HFFc6 (cell line): ENCODE measurements at regions not wholly inside any gene's neighbourhood (a gene's known extent, or its start where the extent isn't known, plus 50 kb on each side); places are given as distances from the start of the nearest gene placed in this dataset.

Experiments
- DNase-seq: peaks from one replicate; pipeline ENCODE4 v3.0.0-alpha.2; 2018
- H3K27ac Mint-ChIP-seq: 2 replicates; pipeline ENCODE4 v1.8.0; 2020; ENCODE audit warnings: mild to moderate bottlenecking, mixed read lengths
- H3K27me3 Mint-ChIP-seq: 2 replicates; pipeline ENCODE4 v1.8.0; 2021; ENCODE audit warnings: mild to moderate bottlenecking, moderate library complexity, mixed read lengths; ENCODE audit not compliant: insufficient read depth
- H3K36me3 Mint-ChIP-seq: 2 replicates; pipeline ENCODE4 v1.8.0; 2021; ENCODE audit warnings: low read depth, mixed read lengths
- H3K4me1 Mint-ChIP-seq: 2 replicates; pipeline ENCODE4 v1.8.0; 2020; ENCODE audit warnings: low read depth, mixed read lengths
- H3K4me3 Mint-ChIP-seq: 2 replicates; pipeline ENCODE4 v1.8.0; 2020; ENCODE audit warnings: mild to moderate bottlenecking, moderate library complexity, mixed read lengths
- H3K9me3 Mint-ChIP-seq: 2 replicates; pipeline ENCODE4 v1.8.0; 2020; ENCODE audit warnings: mild to moderate bottlenecking, mixed read lengths
- TF ChIP-seq, protein P1 (sequence below): fragments of 200-600 bp; sonication (generic); IDR thresholded peaks from 2 replicates; pipeline ENCODE4 v1.5.0; 2021; ENCODE audit warnings: antibody characterized with exemption, mild to moderate bottlenecking

GRCh38 chr2:120661551-120661950, 74.1 kb upstream of the GLI2 start:
- TF ChIP-seq, protein P1, sequence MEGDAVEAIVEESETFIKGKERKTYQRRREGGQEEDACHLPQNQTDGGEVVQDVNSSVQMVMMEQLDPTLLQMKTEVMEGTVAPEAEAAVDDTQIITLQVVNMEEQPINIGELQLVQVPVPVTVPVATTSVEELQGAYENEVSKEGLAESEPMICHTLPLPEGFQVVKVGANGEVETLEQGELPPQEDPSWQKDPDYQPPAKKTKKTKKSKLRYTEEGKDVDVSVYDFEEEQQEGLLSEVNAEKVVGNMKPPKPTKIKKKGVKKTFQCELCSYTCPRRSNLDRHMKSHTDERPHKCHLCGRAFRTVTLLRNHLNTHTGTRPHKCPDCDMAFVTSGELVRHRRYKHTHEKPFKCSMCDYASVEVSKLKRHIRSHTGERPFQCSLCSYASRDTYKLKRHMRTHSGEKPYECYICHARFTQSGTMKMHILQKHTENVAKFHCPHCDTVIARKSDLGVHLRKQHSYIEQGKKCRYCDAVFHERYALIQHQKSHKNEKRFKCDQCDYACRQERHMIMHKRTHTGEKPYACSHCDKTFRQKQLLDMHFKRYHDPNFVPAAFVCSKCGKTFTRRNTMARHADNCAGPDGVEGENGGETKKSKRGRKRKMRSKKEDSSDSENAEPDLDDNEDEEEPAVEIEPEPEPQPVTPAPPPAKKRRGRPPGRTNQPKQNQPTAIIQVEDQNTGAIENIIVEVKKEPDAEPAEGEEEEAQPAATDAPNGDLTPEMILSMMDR = no peak
- peaks cover 5% of the 10 kb centered on the region; the same call in 1 of the 2 replicates for H3K4me1 Mint-ChIP-seq
- H3K36me3 Mint-ChIP-seq = peaks cover 34% of the 10 kb centered on the region
- no peak overlapping the region for H3K27ac Mint-ChIP-seq
- no peak for DNase-seq
- peak overlapping the region; percentile 43; the same call in 1 of the 2 replicates for H3K4me3 Mint-ChIP-seq
- H3K27me3 Mint-ChIP-seq = peaks cover 3% of the 10 kb centered on the region
- peaks cover 30% of the 10 kb centered on the region for H3K9me3 Mint-ChIP-seq

DNA sequence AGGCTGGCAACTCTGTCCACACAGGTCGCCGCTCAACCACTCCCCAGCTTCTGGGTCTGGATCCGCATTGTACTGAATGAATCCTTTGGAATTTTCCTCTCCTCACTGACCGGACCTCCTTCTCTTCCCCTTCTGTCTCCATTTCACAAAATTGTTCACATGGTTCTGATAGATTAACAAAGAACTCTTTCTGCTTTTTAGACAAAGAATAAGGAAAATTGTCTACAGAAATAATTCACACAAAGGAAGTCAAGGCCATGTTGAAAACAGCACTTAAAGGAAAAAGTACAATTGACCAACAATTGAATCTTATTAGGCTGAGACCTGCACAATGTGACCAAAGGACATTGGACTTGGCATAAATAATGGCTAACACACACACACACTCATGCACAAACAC, 73.6 kb upstream of the GLI2 start:
- H3K27me3 Mint-ChIP-seq = peaks cover 5% of the 10 kb centered on the region
- H3K4me3 Mint-ChIP-seq = no peak overlapping the region

GRCh38 chr2:120662746-120663145, 72.9 kb upstream of the GLI2 start:
- peaks cover 5% of the 10 kb centered on the region for H3K27me3 Mint-ChIP-seq

More for the DNA sequence above, 73.6 kb upstream of the GLI2 start:
- H3K9me3 Mint-ChIP-seq = peaks cover 35% of the 10 kb centered on the region
- H3K4me1 Mint-ChIP-seq = peaks cover 5% of the 10 kb centered on the region; the same call in 1 of the 2 replicates
- no peak for DNase-seq
- peaks cover 39% of the 10 kb centered on the region for H3K36me3 Mint-ChIP-seq
- H3K27ac Mint-ChIP-seq = no peak overlapping the region
- TF ChIP-seq, protein P1 = no peak

GRCh38 chr2:120666433-120666832, 69.2 kb upstream of the GLI2 start:
- Mint-ChIP-seq H3K27ac (no peak overlapping the region), H3K36me3 (peaks cover 43% of the 10 kb centered on the region), H3K27me3 (peaks cover 7% of the 10 kb centered on the region), H3K4me1 (peaks cover 39% of the 10 kb centered on the region), H3K4me3 (no peak overlapping the region), H3K9me3 (peaks cover 45% of the 10 kb centered on the region)
- TF ChIP-seq, protein P1 = no peak
- no peak for DNase-seq

More at GRCh38 chr2:120662746-120663145, 72.9 kb upstream of the GLI2 start:
- peaks cover 42% of the 10 kb centered on the region for H3K9me3 Mint-ChIP-seq
- H3K4me3 Mint-ChIP-seq = no peak overlapping the region
- H3K36me3 Mint-ChIP-seq = peaks cover 44% of the 10 kb centered on the region
- TF ChIP-seq, protein P1 = no peak
- no peak overlapping the region for H3K27ac Mint-ChIP-seq
- DNase-seq = no peak
- peaks cover 8% of the 10 kb centered on the region for H3K4me1 Mint-ChIP-seq

- peaks cover 34% of the 10 kb centered on the region for H3K4me1 Mint-ChIP-seq
- H3K4me3 Mint-ChIP-seq = no peak overlapping the region
- peak overlapping the region; percentile 59 for H3K27ac Mint-ChIP-seq
- DNase-seq = peak; percentile 79
- H3K36me3 Mint-ChIP-seq = peaks cover 43% of the 10 kb centered on the region
- peaks cover 45% of the 10 kb centered on the region for H3K9me3 Mint-ChIP-seq
- TF ChIP-seq, protein P1 = 0 out of 2 replicates have a peak, but pooled peaks have one; percentile 10
- H3K27me3 Mint-ChIP-seq = peaks cover 5% of the 10 kb centered on the region
These were observed 67.7 kb upstream of the GLI2 start for GRCh38 chr2:120667981-120668380.
